GM12875 (cell line): ENCODE measurements at regions not wholly inside any gene's neighbourhood (a gene's known extent, or its start where the extent isn't known, plus 50 kb on each side); places are given as distances from the start of the nearest gene placed in this dataset.

ENCODE experiments used
- H3K4me3 ChIP-seq: one replicate; pipeline ENCODE4 v1.5.1; 2011; ENCODE audit warnings: low read depth, low read length, control low read depth
- TF ChIP-seq, protein P1 (sequence below): IDR thresholded peaks from 2 replicates; pipeline ENCODE4 v1.5.1; 2011; ENCODE audit warnings: low read depth, mild to moderate bottlenecking, control low read depth, inconsistent platforms, low read length, moderate library complexity, borderline replicate concordance; ENCODE audit not compliant: insufficient read depth

DNA sequence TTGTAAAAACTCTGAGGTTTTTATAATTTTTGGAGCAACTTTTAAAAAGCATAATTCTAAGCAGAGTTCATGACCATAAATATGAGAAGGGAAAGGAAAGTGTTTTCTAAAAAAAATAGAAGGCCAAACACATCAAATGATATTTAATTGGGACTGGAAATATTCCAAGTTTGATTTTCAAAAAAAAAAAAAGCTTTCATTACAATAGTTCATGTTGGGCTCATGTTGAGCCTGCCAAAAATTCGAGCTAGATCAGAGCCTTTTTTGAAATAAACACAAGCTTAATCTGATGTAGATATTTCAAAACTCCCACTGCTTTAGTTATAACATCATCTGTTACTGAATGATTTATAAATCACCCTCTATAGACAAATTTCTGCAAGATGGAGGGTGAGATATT, 163.4 kb upstream of the DEFB112 start:
- H3K4me3 ChIP-seq: no peak overlapping the region
- TF ChIP-seq, protein P1, sequence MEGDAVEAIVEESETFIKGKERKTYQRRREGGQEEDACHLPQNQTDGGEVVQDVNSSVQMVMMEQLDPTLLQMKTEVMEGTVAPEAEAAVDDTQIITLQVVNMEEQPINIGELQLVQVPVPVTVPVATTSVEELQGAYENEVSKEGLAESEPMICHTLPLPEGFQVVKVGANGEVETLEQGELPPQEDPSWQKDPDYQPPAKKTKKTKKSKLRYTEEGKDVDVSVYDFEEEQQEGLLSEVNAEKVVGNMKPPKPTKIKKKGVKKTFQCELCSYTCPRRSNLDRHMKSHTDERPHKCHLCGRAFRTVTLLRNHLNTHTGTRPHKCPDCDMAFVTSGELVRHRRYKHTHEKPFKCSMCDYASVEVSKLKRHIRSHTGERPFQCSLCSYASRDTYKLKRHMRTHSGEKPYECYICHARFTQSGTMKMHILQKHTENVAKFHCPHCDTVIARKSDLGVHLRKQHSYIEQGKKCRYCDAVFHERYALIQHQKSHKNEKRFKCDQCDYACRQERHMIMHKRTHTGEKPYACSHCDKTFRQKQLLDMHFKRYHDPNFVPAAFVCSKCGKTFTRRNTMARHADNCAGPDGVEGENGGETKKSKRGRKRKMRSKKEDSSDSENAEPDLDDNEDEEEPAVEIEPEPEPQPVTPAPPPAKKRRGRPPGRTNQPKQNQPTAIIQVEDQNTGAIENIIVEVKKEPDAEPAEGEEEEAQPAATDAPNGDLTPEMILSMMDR: no peak

DNA sequence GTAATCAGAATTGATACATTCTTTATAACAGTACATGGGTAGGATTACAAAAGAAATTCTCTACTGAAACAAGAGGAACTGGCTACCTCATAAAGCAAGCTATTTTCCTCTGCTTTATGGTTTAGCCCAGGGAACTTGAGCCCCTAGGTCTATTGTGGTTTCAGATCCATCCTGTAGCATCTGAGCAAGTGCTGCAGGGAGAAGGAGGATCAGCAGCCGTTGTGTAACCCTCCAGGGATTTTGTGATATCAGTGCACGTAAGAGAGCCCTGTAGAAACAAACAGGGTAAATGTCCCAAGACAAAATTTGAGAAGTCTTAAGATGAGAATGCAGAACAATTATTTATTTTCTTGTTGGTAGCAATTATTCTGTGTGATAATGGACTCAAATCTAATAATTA, 165.2 kb upstream of the DEFB112 start:
- H3K4me3 ChIP-seq: no peak overlapping the region
- TF ChIP-seq, protein P1: no peak

DNA sequence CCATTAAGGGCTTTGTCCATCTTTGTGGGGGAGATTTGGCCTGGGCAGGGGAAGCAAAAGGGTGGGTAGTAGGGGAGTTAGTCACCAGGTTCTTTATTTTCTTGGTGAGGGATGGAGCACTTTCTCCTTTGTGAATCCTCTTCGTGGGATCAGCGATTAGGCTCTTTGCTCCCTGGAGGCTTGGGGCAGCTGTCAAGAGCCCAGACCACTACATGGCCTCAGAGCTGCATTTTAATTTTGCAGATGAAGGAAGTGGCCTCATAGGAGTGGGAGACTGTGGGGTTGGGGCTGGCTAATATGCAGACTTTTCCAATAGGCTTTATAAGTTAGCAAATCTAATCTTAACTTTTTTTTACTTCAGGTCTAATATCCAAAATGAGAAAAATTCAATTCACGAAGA, 168.1 kb upstream of the DEFB112 start:
- TF ChIP-seq, protein P1: no peak

DNA sequence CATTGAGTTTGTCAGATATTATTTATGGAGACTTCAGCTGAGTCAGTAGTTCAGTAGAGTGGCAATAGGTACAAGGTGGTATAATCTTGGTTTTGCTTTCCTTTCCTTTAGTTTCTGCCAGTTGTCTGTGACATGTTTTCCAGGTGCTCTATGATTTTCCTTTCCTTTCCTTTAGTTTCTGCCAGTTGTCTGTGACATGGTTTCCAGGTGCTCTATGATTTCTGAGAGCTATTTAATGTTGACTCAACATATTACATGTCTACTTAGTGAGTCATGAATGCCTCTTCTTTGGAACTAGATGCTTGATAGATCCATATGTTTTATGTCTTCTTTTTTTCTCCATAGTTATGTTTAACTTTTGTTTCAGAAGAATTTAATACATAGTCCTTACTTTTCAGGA, 186.4 kb upstream of the DEFB112 start:
- no peak overlapping the region for H3K4me3 ChIP-seq
- TF ChIP-seq, protein P1: no peak

More for the DNA sequence above, 168.1 kb upstream of the DEFB112 start:
- no peak overlapping the region for H3K4me3 ChIP-seq

DNA sequence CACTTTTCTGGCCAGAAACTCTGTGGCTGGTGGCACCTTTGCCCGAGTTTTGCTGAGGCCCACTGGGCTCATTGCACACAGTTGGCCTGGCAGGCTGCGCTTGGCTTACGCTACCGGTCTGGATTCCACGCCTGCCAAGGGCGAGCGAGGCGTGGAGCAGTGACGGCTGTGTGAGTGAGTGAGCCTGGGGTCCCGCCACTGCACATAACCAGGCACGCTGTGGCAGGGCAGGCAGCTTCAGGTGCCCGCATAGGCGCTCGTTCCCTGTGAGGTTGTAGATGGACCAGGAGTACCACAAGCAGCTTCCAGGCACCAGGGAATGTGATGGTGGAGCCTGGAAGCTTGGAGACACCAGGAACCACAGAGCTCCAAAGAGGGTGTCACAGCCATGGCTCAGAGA, 190.1 kb upstream of the DEFB112 start:
- H3K4me3 ChIP-seq: no peak overlapping the region
- TF ChIP-seq, protein P1: no peak

DNA sequence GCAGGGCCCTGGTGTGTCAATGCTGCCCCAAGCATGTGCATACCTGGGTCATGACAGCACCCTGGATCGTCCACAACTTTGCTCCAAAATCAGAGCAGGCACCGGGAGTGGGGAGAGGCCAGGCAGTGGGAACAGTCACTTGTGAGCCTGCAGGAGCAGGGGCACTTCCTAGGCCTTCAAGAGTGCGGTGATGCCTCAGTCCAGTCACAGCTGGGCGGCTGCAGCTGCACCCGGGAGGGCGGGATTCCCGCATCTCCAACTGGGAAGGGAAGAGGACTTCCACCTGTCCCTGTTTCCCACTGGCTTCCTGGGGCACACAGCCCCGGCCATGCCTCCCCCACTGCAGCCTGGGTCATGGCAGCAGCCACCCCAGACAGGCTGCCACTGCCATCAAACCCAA, 191.3 kb upstream of the DEFB112 start:
- TF ChIP-seq, protein P1: no peak
- no peak overlapping the region for H3K4me3 ChIP-seq

DNA sequence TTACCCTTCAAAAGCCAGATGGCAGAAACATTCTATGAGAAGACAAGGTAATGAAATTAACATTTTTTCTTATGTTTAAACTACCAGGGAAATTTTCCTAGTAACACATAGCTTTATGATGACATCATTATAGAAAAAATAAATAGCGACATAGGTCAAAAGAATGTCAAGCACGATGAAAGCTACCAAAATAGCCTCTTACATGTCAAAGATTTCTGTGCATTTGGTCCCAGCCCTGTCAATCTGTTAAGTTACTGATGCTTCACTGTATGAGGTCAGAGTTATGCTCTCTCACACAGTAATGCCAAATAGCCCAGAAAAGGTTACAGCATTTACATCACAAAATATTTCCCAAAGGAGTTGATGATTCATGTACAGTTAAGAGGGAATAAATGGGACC, 199.8 kb upstream of the DEFB112 start:
- TF ChIP-seq, protein P1: no peak
- no peak overlapping the region for H3K4me3 ChIP-seq
